Naive thymus-derived CD8-positive, alpha-beta T cell (primary cell): ENCODE measurements at regions not wholly inside any gene's neighbourhood (a gene's known extent, or its start where the extent isn't known, plus 50 kb on each side); places are given as distances from the start of the nearest gene placed in this dataset.
A peak's percentile ranks its signal among the peaks of the same experiment; 100 is the strongest.
"Not testable (repeated sequence)": the region's sequence is repeated elsewhere in the genome, so short reads cannot be mapped to it uniquely, and the experiment has no call there.

Experiments used
- ATAC-seq, 2 donors: fragments of 150-1000 bp; cut with Tn5 transposase in 1 of 2; sonication (Bioruptor Pico), chemical (Tn5 transposase) in 1 of 2; 1 replicate in 1 of 2; 2 replicates in 1 of 2; pipeline ENCODE4 v1.10.0; 2021; ENCODE audit warnings: mild to moderate bottlenecking in 2 of 2, moderate library complexity in 2 of 2
- POLR2A ChIA-PET: fragments of 350-600 bp; sonication (Branson Sonifier 250); formaldehyde crosslinking; loops from one replicate; lab custom pipeline; 2021; ENCODE audit warnings: antibody characterized with exemption; lab: Charles Lee
- DNase-seq, 10 donors: peaks; one replicate each; pipeline versions ENCODE4 v3.0.0 to v3.0.0-alpha.2; 2020 to 2022
- H3K27ac Mint-ChIP-seq, 10 donors: one replicate each; pipeline ENCODE4 v1.8.0; 2020 to 2022; ENCODE audit warnings: mild to moderate bottlenecking in 10 of 10, mixed read lengths in 10 of 10, moderate library complexity in 4 of 10, inconsistent platforms in 1 of 10
- H3K27me3 Mint-ChIP-seq, 5 donors: one replicate each; pipeline ENCODE4 v1.8.0; 2021 to 2022; ENCODE audit warnings: mixed read lengths in 5 of 5
- H3K36me3 Mint-ChIP-seq, 3 donors: one replicate each; pipeline ENCODE4 v1.8.0; 2020 to 2022; ENCODE audit warnings: mixed read lengths in 3 of 3, mild to moderate bottlenecking in 2 of 3, inconsistent platforms in 1 of 3
- H3K4me1 Mint-ChIP-seq, 4 donors: one replicate each; pipeline ENCODE4 v1.8.0; 2021 to 2022; ENCODE audit warnings: mixed read lengths in 4 of 4
- H3K4me3 Mint-ChIP-seq, 10 donors: one replicate each; pipeline ENCODE4 v1.8.0; 2020 to 2022; ENCODE audit warnings: mild to moderate bottlenecking in 10 of 10, mixed read lengths in 10 of 10, moderate library complexity in 6 of 10, inconsistent platforms in 1 of 10
- H3K9me3 Mint-ChIP-seq, 9 donors: one replicate each; pipeline ENCODE4 v1.8.0; 2020 to 2022; ENCODE audit warnings: mixed read lengths in 9 of 9, mild to moderate bottlenecking in 3 of 9, inconsistent platforms in 1 of 9, moderate library complexity in 1 of 9

GRCh38 chr14:83044001-83044400 lies 1510.3 kb upstream of the SEL1L start:
- POLR2A ChIA-PET = no interaction called here
- Mint-ChIP-seq H3K27me3 (no peaks in the 10 kb centered on the region), H3K4me3 (no peak overlapping the region), H3K4me1 (no peaks in the 10 kb centered on the region), H3K36me3 (peaks cover 0 to 4% (median 0%) of the 10 kb centered on the region in 3 donors), H3K9me3 (peaks cover 0 to 28% (median 3%) of the 10 kb centered on the region in 9 donors), H3K27ac (no peak overlapping the region)
- ATAC-seq = no peak
- no peak for DNase-seq

- H3K9me3 Mint-ChIP-seq = peaks cover 0 to 21% (median 10%) of the 10 kb centered on the region in 9 donors
- H3K4me1 Mint-ChIP-seq = peaks cover 0 to 2% (median 0%) of the 10 kb centered on the region in 4 donors
- no peak overlapping the region for H3K4me3 Mint-ChIP-seq
- H3K36me3 Mint-ChIP-seq = peaks cover 0 to 4% (median 0%) of the 10 kb centered on the region in 3 donors
- ATAC-seq (no peak), DNase-seq (no peak)
- POLR2A ChIA-PET = no interaction called here
- H3K27ac Mint-ChIP-seq = peak overlapping the region in 1 of 10 donors; percentile 50
- H3K27me3 Mint-ChIP-seq = no peaks in the 10 kb centered on the region
These were observed 1513.6 kb upstream of the SEL1L start for GRCh38 chr14:83047059-83047830.

GRCh38 chr14:83053022-83053710 lies 1519.5 kb upstream of the SEL1L start:
- Mint-ChIP-seq H3K9me3 (peaks cover 0 to 27% (median 13%) of the 10 kb centered on the region in 9 donors), H3K27ac (no peak overlapping the region), H3K4me3 (no peak overlapping the region), H3K4me1 (peaks cover 0 to 2% (median 0%) of the 10 kb centered on the region in 4 donors), H3K36me3 (no peaks in the 10 kb centered on the region), H3K27me3 (no peaks in the 10 kb centered on the region)
- POLR2A ChIA-PET = no interaction called here
- ATAC-seq (no peak), DNase-seq (no peak)

GRCh38 chr14:83058068-83058467 lies 1524.4 kb upstream of the SEL1L start:
- no peak overlapping the region for H3K4me3 Mint-ChIP-seq
- H3K27ac Mint-ChIP-seq = no peak overlapping the region
- no peaks in the 10 kb centered on the region for H3K27me3 Mint-ChIP-seq
- no peak for ATAC-seq
- H3K4me1 Mint-ChIP-seq = no peaks in the 10 kb centered on the region
- POLR2A ChIA-PET = no interaction called here
- peaks cover 8 to 21% (median 14%) of the 10 kb centered on the region in 9 donors for H3K9me3 Mint-ChIP-seq
- no peak for DNase-seq
- H3K36me3 Mint-ChIP-seq = no peaks in the 10 kb centered on the region

- ATAC-seq (no peak), DNase-seq (no peak)
- Mint-ChIP-seq H3K36me3 (no peaks in the 10 kb centered on the region), H3K9me3 (peaks cover 0 to 14% (median 8%) of the 10 kb centered on the region in 9 donors), H3K27me3 (no peaks in the 10 kb centered on the region), H3K4me1 (no peaks in the 10 kb centered on the region), H3K4me3 (no peak overlapping the region), H3K27ac (no peak overlapping the region)
- POLR2A ChIA-PET = no interaction called here
These were observed 1538.3 kb upstream of the SEL1L start for GRCh38 chr14:83071888-83072501.

- Mint-ChIP-seq H3K4me3 (no peak overlapping the region), H3K27me3 (no peaks in the 10 kb centered on the region), H3K9me3 (peaks cover 2 to 25% (median 10%) of the 10 kb centered on the region in 9 donors), H3K27ac (no peak overlapping the region), H3K36me3 (no peaks in the 10 kb centered on the region), H3K4me1 (no peaks in the 10 kb centered on the region)
- DNase-seq (no peak), ATAC-seq (no peak)
- POLR2A ChIA-PET = no interaction called here
These were observed 1551.5 kb upstream of the SEL1L start for GRCh38 chr14:83085136-83085535.

GRCh38 chr14:83085725-83086124 lies 1552.1 kb upstream of the SEL1L start:
- no peak for DNase-seq
- Mint-ChIP-seq H3K27me3 (no peaks in the 10 kb centered on the region), H3K27ac (no peak overlapping the region), H3K4me3 (no peak overlapping the region), H3K4me1 (no peaks in the 10 kb centered on the region), H3K9me3 (peaks cover 2 to 31% (median 8%) of the 10 kb centered on the region in 9 donors), H3K36me3 (no peaks in the 10 kb centered on the region)
- no peak for ATAC-seq
- POLR2A ChIA-PET = no interaction called here

GRCh38 chr14:83091991-83092956 lies 1558.6 kb upstream of the SEL1L start:
- H3K4me1 Mint-ChIP-seq, ATAC-seq, H3K4me3 Mint-ChIP-seq, H3K27ac Mint-ChIP-seq, H3K27me3 Mint-ChIP-seq, DNase-seq, POLR2A ChIA-PET, H3K36me3 Mint-ChIP-seq: not testable (repeated sequence)
- H3K9me3 Mint-ChIP-seq = peaks cover 4 to 28% (median 11%) of the 10 kb centered on the region in 9 donors

GRCh38 chr14:83096092-83096491 lies 1562.4 kb upstream of the SEL1L start:
- POLR2A ChIA-PET = no interaction called here
- Mint-ChIP-seq H3K4me1 (no peaks in the 10 kb centered on the region), H3K4me3 (no peak overlapping the region), H3K36me3 (no peaks in the 10 kb centered on the region), H3K27ac (no peak overlapping the region), H3K9me3 (peaks cover 2 to 18% (median 11%) of the 10 kb centered on the region in 9 donors), H3K27me3 (no peaks in the 10 kb centered on the region)
- no peak for DNase-seq
- no peak for ATAC-seq

- Mint-ChIP-seq H3K4me3 (no peak overlapping the region), H3K9me3 (peaks cover 0 to 27% (median 15%) of the 10 kb centered on the region in 9 donors), H3K4me1 (no peaks in the 10 kb centered on the region), H3K36me3 (no peaks in the 10 kb centered on the region), H3K27me3 (no peaks in the 10 kb centered on the region), H3K27ac (no peak overlapping the region)
- POLR2A ChIA-PET = no interaction called here
- ATAC-seq (no peak), DNase-seq (no peak)
These were observed 1568.2 kb upstream of the SEL1L start for GRCh38 chr14:83101846-83102245.

GRCh38 chr14:83118029-83118428 lies 1584.4 kb upstream of the SEL1L start:
- Mint-ChIP-seq H3K36me3 (no peaks in the 10 kb centered on the region), H3K27ac (no peak overlapping the region), H3K27me3 (no peaks in the 10 kb centered on the region), H3K9me3 (peaks cover 2 to 32% (median 10%) of the 10 kb centered on the region in 9 donors), H3K4me1 (no peaks in the 10 kb centered on the region), H3K4me3 (no peak overlapping the region)
- ATAC-seq = no peak
- no peak for DNase-seq
- POLR2A ChIA-PET = no interaction called here

GRCh38 chr14:83120187-83120586 lies 1586.5 kb upstream of the SEL1L start:
- Mint-ChIP-seq H3K27ac (no peak overlapping the region), H3K36me3 (no peaks in the 10 kb centered on the region), H3K9me3 (peaks cover 3 to 37% (median 14%) of the 10 kb centered on the region in 9 donors), H3K27me3 (no peaks in the 10 kb centered on the region), H3K4me3 (no peak overlapping the region), H3K4me1 (no peaks in the 10 kb centered on the region)
- POLR2A ChIA-PET = no interaction called here
- ATAC-seq (no peak), DNase-seq (no peak)
